Left lung (tissue), 4 donors: ENCODE measurements at regions not wholly inside any gene's neighbourhood (a gene's known extent, or its start where the extent isn't known, plus 50 kb on each side); places are given as distances from the start of the nearest gene placed in this dataset.

Experiments used
- ATAC-seq: fragments of 200-7000 bp; cut with Tn5 transposase; one replicate; pipeline ENCODE4 v1.9.1; 2020; ENCODE audit warnings: moderate library complexity
- DNase-seq, 4 donors: peaks; one replicate each; pipeline ENCODE4 v3.0.0-alpha.2; 2013 to 2020
- H3K27ac ChIP-seq, 2 donors: fragments of 200-600 bp; sonication (generic) in 1 of 2; one replicate each; pipeline versions ENCODE4 v1.5.0 to v1.8.0; 2020 to 2021
- H3K27me3 ChIP-seq, 2 donors: fragments of 200-600 bp; sonication (generic) in 1 of 2; one replicate each; pipeline versions ENCODE4 v1.5.0 to v1.8.0; 2020 to 2021
- H3K36me3 ChIP-seq, 2 donors: fragments of 200-600 bp; sonication (generic) in 1 of 2; one replicate each; pipeline versions ENCODE4 v1.5.0 to v1.8.0; 2020 to 2021
- H3K4me1 ChIP-seq, 2 donors: fragments of 200-600 bp; one replicate each; pipeline ENCODE4 v1.8.0; 2021
- H3K4me3 ChIP-seq, 2 donors: fragments of 200-600 bp; sonication (generic) in 1 of 2; one replicate each; pipeline versions ENCODE4 v1.5.0 to v1.8.0; 2020 to 2021; ENCODE audit warnings: mild to moderate bottlenecking in 1 of 2
- H3K9me3 ChIP-seq, 2 donors: fragments of 200-600 bp; sonication (generic) in 1 of 2; one replicate each; pipeline versions ENCODE4 v1.5.0 to v1.8.0; 2020 to 2021
- intact Hi-C, 2 donors: fragments of 100-400 bp; cut with DNase I; formaldehyde crosslinking; loops; one replicate each; pipeline versions ENCODE4 v1.11.2 to v1.14.2; 2022
- TF ChIP-seq, protein P1 (sequence below), 2 donors: fragments of 200-600 bp; sonication (generic) in 1 of 2; IDR thresholded peaks; one replicate each; pipeline versions ENCODE4 v1.5.0 to v1.8.0; 2021; ENCODE audit warnings: antibody characterized with exemption in 2 of 2
- donor health status: DM: no; HTN: yes; CAD: no.
- donor health status: DM: no; HTN: no; CAD: no.

GRCh38 chr1:58361134-58361533 is 185.4 kb downstream of the OMA1 start:
- ATAC-seq, result no peak
- TF ChIP-seq, protein P1, sequence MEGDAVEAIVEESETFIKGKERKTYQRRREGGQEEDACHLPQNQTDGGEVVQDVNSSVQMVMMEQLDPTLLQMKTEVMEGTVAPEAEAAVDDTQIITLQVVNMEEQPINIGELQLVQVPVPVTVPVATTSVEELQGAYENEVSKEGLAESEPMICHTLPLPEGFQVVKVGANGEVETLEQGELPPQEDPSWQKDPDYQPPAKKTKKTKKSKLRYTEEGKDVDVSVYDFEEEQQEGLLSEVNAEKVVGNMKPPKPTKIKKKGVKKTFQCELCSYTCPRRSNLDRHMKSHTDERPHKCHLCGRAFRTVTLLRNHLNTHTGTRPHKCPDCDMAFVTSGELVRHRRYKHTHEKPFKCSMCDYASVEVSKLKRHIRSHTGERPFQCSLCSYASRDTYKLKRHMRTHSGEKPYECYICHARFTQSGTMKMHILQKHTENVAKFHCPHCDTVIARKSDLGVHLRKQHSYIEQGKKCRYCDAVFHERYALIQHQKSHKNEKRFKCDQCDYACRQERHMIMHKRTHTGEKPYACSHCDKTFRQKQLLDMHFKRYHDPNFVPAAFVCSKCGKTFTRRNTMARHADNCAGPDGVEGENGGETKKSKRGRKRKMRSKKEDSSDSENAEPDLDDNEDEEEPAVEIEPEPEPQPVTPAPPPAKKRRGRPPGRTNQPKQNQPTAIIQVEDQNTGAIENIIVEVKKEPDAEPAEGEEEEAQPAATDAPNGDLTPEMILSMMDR (IDR thresholded peaks at IDR 0.05), result no peak

GRCh38 chr1:58358346-58358745 is 188.2 kb downstream of the OMA1 start:
- H3K36me3 ChIP-seq, result no peaks in the 10 kb centered on the region
- H3K4me3 ChIP-seq, result no peak overlapping the region
- H3K27me3 ChIP-seq, result no peaks in the 10 kb centered on the region
- DNase-seq (no peak), ATAC-seq (no peak)
- intact Hi-C loops, result no loop called here
- H3K9me3 ChIP-seq, result no peaks in the 10 kb centered on the region
- no peak overlapping the region for H3K27ac ChIP-seq
- no peaks in the 10 kb centered on the region for H3K4me1 ChIP-seq
- TF ChIP-seq, protein P1 (IDR thresholded peaks at IDR 0.05), result no peak

More at GRCh38 chr1:58361134-58361533, 185.4 kb downstream of the OMA1 start:
- Histone ChIP-seq H3K27me3 (no peaks in the 10 kb centered on the region), H3K4me1 (no peaks in the 10 kb centered on the region), H3K9me3 (no peaks in the 10 kb centered on the region), H3K27ac (no peak overlapping the region), H3K36me3 (no peaks in the 10 kb centered on the region), H3K4me3 (no peak overlapping the region)
- intact Hi-C loops, result no loop called here
- no peak for DNase-seq

DNA sequence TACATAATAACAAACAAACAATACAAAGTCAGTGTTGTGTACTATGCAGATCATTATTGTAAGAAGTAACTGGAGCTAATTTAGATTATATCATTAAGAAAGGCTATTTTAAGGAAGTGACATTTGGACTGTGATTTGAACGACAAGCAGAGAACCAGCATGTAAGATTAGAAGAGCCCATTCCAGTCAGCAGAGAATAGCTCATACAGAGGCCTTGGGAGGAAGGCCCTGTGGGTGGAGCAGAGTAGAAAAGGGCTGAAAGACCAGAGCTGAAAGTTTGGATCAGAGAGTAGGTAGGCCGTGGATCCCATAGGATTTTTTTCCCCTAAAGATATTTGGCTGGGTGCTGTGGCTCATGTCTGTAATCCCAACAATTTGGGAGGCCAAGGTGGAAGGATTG is 190.1 kb downstream of the OMA1 start:
- Histone ChIP-seq H3K27me3 (no peaks in the 10 kb centered on the region), H3K36me3 (no peaks in the 10 kb centered on the region), H3K27ac (no peak overlapping the region), H3K4me3 (no peak overlapping the region), H3K9me3 (no peaks in the 10 kb centered on the region), H3K4me1 (no peaks in the 10 kb centered on the region)
- TF ChIP-seq, protein P1 (IDR thresholded peaks at IDR 0.05), result no peak
- DNase-seq (no peak), ATAC-seq (no peak)
- intact Hi-C loops, result no loop called here

GRCh38 chr1:58353168-58353567 is 193.4 kb downstream of the OMA1 start:
- Histone ChIP-seq H3K36me3 (no peaks in the 10 kb centered on the region), H3K4me1 (no peaks in the 10 kb centered on the region), H3K4me3 (no peak overlapping the region), H3K9me3 (no peaks in the 10 kb centered on the region), H3K27ac (no peak overlapping the region), H3K27me3 (no peaks in the 10 kb centered on the region)
- intact Hi-C loops, result no loop called here
- DNase-seq (no peak), ATAC-seq (no peak)
- TF ChIP-seq, protein P1 (IDR thresholded peaks at IDR 0.05), result no peak

- Histone ChIP-seq H3K36me3 (no peaks in the 10 kb centered on the region), H3K27me3 (no peaks in the 10 kb centered on the region), H3K4me1 (no peaks in the 10 kb centered on the region), H3K9me3 (no peaks in the 10 kb centered on the region), H3K27ac (no peak overlapping the region), H3K4me3 (no peak overlapping the region)
- no peak for DNase-seq
- ATAC-seq, result no peak
- intact Hi-C loops, result no loop called here
- TF ChIP-seq, protein P1 (IDR thresholded peaks at IDR 0.05), result no peak
Observed at GRCh38 chr1:58352476-58353092, 193.9 kb downstream of the OMA1 start.
